Naive thymus-derived CD8-positive, alpha-beta T cell (primary cell): ENCODE measurements at regions not wholly inside any gene's neighbourhood (a gene's known extent, or its start where the extent isn't known, plus 50 kb on each side); places are given as distances from the start of the nearest gene placed in this dataset.
"Not testable (repeated sequence)": the region's sequence is repeated elsewhere in the genome, so short reads cannot be mapped to it uniquely, and the experiment has no call there.

ENCODE experiments used
- ATAC-seq, 2 donors: fragments of 150-1000 bp; cut with Tn5 transposase in 1 of 2; sonication (Bioruptor Pico), chemical (Tn5 transposase) in 1 of 2; 1 replicate in 1 of 2; 2 replicates in 1 of 2; pipeline ENCODE4 v1.10.0; 2021; ENCODE audit warnings: mild to moderate bottlenecking in 2 of 2, moderate library complexity in 2 of 2
- POLR2A ChIA-PET: fragments of 350-600 bp; sonication (Branson Sonifier 250); formaldehyde crosslinking; loops from one replicate; lab custom pipeline; 2021; ENCODE audit warnings: antibody characterized with exemption; lab: Charles Lee
- DNase-seq, 10 donors: peaks; one replicate each; pipeline versions ENCODE4 v3.0.0 to v3.0.0-alpha.2; 2020 to 2022
- H3K27ac Mint-ChIP-seq, 10 donors: one replicate each; pipeline ENCODE4 v1.8.0; 2020 to 2022; ENCODE audit warnings: mild to moderate bottlenecking in 10 of 10, mixed read lengths in 10 of 10, moderate library complexity in 4 of 10, inconsistent platforms in 1 of 10
- H3K27me3 Mint-ChIP-seq, 5 donors: one replicate each; pipeline ENCODE4 v1.8.0; 2021 to 2022; ENCODE audit warnings: mixed read lengths in 5 of 5
- H3K36me3 Mint-ChIP-seq, 3 donors: one replicate each; pipeline ENCODE4 v1.8.0; 2020 to 2022; ENCODE audit warnings: mixed read lengths in 3 of 3, mild to moderate bottlenecking in 2 of 3, inconsistent platforms in 1 of 3
- H3K4me1 Mint-ChIP-seq, 4 donors: one replicate each; pipeline ENCODE4 v1.8.0; 2021 to 2022; ENCODE audit warnings: mixed read lengths in 4 of 4
- H3K4me3 Mint-ChIP-seq, 10 donors: one replicate each; pipeline ENCODE4 v1.8.0; 2020 to 2022; ENCODE audit warnings: mild to moderate bottlenecking in 10 of 10, mixed read lengths in 10 of 10, moderate library complexity in 6 of 10, inconsistent platforms in 1 of 10
- H3K9me3 Mint-ChIP-seq, 9 donors: one replicate each; pipeline ENCODE4 v1.8.0; 2020 to 2022; ENCODE audit warnings: mixed read lengths in 9 of 9, mild to moderate bottlenecking in 3 of 9, inconsistent platforms in 1 of 9, moderate library complexity in 1 of 9

DNA sequence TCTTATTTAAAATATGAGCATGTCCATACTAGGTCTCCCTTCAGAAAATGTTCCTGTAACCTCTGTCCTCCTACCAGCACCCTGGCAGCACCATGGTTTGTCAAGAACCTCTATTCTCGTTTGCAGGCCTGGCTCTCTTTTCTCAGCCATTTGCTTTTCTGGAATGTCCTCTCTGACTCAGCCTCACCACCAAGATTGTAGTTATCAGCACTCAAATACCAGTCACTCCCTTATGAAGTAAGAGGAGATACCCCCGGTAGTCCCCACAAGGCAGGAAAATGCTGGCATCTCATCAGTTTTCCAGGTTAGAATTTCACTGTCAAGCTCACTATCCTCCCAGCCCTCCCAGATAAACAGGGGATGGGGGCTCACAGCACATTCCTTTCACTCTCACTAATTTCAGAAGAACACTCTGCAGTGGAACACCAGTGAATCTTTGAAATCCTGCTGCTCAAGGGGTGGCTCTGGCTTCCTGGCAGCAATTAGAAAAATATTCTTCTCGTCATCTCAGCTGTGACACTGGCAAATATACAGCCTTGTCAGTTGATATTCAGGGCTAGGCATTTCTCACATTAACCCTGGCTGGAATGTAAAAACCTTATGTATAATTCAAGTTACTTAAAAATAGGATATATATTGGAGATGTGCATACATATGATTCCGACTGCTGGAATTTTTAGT is 129.2 kb downstream of the TBX18 start:
- Mint-ChIP-seq H3K36me3 (peaks cover 0 to 9% (median 0%) of the 10 kb centered on the region in 3 donors), H3K4me3 (no peak overlapping the region), H3K4me1 (no peaks in the 10 kb centered on the region), H3K27ac (no peak overlapping the region), H3K9me3 (peaks cover 0 to 17% (median 9%) of the 10 kb centered on the region in 9 donors), H3K27me3 (peaks cover 0 to 4% (median 0%) of the 10 kb centered on the region in 5 donors)
- POLR2A ChIA-PET: no interaction called here
- DNase-seq: no peak
- no peak for ATAC-seq

DNA sequence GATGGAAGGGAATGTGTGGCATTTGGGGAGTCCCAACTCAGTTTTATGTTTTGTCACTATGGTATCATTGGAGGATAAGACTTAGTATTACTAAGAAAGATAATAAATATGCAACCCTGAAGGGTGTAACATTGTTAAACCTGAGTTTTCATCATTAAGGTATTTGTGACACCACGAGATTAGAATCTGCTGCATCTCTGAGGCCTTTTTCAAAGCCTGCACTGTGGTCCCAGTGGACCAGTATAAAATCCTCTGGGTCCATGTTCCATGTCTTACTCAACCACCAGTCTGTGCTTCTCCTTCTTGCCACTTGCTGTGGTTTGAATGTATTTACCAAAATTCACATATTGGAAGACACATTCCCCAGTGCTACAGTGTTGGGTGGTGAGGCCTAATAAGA is 130.6 kb downstream of the TBX18 start:
- POLR2A ChIA-PET: no interaction called here
- Mint-ChIP-seq H3K36me3 (peaks cover 0 to 9% (median 0%) of the 10 kb centered on the region in 3 donors), H3K27me3 (no peaks in the 10 kb centered on the region), H3K9me3 (peaks cover 0 to 17% (median 9%) of the 10 kb centered on the region in 9 donors), H3K27ac (no peak overlapping the region), H3K4me1 (no peaks in the 10 kb centered on the region), H3K4me3 (no peak overlapping the region)
- no peak for DNase-seq
- no peak for ATAC-seq

DNA sequence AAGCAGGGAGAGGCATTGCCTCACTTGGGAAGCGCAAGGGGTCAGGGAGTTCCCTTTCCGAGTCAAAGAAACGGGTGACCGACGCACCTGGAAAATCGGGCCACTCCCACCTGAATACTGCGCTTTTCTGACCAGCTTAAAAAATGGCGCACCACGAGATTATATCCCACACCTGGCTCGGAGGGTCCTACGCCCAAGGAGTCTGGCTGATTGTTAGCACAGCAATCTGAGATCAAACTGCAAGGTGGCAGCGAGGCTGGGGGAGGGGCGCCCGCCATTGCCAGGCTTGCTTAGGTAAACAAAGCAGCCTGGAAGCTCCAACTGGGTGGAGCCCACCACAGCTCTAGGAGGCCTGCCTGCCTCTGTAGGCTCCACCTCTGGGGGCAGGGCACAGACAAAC is 137.9 kb downstream of the TBX18 start:
- Mint-ChIP-seq H3K36me3 (peaks cover 0 to 12% (median 0%) of the 10 kb centered on the region in 3 donors), H3K27me3 (peaks cover 0 to 11% (median 0%) of the 10 kb centered on the region in 5 donors), H3K9me3 (peaks cover 3 to 22% (median 9%) of the 10 kb centered on the region in 9 donors)
- H3K4me3 Mint-ChIP-seq, H3K4me1 Mint-ChIP-seq, DNase-seq, ATAC-seq, POLR2A ChIA-PET, H3K27ac Mint-ChIP-seq: not testable (repeated sequence)

DNA sequence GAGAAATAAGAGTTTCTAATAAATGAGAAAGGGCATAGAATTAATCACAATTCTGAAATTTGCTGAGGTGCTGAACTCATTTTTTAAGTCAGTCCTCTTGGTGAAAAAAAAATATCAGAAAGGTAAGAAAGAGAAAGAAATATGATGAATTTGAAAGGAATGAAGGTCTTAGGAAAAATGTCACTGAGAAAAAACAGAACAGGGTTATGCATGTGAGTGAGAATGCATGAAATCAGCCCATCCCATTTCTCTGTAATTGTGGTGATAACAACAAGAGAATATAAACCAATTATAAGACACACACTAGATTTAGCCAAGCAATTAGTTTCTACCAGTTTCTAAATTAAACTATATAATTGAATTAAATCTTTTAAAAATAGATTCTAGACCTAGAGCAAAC is 138.9 kb downstream of the TBX18 start:
- DNase-seq (no peak), ATAC-seq (no peak)
- H3K9me3 Mint-ChIP-seq: peaks cover 4 to 31% (median 10%) of the 10 kb centered on the region in 9 donors
- peaks cover 0 to 14% (median 0%) of the 10 kb centered on the region in 3 donors for H3K36me3 Mint-ChIP-seq
- peaks cover 0 to 11% (median 0%) of the 10 kb centered on the region in 5 donors for H3K27me3 Mint-ChIP-seq
- POLR2A ChIA-PET: no interaction called here
- no peak overlapping the region for H3K27ac Mint-ChIP-seq
- H3K4me3 Mint-ChIP-seq: no peak overlapping the region
- no peaks in the 10 kb centered on the region for H3K4me1 Mint-ChIP-seq

DNA sequence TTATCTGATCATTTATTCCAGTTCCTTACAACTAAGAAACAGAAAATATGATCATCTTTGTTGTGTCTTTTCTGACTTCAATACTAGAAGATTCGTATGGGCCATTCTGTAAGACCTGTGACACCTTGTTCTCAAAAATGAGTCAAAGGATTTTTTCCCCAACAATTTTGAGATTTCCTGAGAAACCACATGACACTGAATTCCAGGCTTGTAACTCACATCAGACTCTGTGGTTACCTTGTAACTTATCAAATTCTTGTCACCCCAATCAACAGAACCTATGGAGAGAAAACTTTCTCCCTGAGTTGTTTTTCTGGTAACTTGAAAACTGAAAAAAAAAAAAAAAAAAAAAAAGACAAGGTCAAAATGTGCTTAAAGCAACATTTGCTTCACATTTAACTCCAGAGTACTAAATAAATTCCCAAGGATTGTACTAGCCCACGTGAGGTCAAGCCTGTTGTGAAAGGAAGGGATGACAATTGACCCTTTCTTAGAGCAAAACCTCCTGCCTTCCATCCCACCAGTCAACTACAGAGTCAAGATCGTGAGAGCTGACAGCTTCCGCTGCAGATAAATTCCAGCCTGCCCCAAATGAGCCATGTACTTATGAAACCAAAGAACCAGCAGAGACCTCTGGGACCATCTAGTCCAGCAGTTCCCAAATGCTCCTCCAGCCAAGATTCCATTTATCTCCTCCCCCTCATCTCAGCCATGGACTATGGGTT is 140.3 kb downstream of the TBX18 start:
- no peak overlapping the region for H3K4me3 Mint-ChIP-seq
- POLR2A ChIA-PET: no interaction called here
- DNase-seq: no peak

DNA sequence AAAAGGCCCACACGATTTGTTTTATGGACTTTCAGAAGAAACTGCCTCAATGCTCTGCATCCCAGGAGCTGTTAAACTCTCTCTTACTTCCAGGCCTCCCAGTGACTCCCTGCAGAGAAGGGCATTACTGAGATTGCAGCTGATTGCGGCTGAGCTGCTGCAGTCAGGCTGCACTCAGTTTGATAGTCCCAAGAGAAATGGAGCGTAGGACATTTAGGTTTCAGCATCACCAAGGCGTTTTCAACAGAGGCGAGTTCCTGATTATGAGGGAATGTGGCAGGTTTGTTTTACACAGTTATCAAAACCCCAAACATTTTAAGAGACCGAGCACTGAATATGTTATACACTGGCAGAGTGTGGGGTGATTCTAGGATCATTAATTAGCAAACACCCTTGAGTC is 145.6 kb downstream of the TBX18 start:
- POLR2A ChIA-PET: no interaction called here
- Mint-ChIP-seq H3K4me1 (no peaks in the 10 kb centered on the region), H3K36me3 (peaks cover 0 to 11% (median 0%) of the 10 kb centered on the region in 3 donors), H3K27ac (no peak overlapping the region), H3K4me3 (no peak overlapping the region), H3K27me3 (peaks cover 0 to 7% (median 0%) of the 10 kb centered on the region in 5 donors), H3K9me3 (peaks cover 2 to 38% (median 11%) of the 10 kb centered on the region in 9 donors)
- no peak for DNase-seq
- ATAC-seq: no peak

More for the DNA sequence above, 140.3 kb downstream of the TBX18 start:
- no peak for ATAC-seq
- Mint-ChIP-seq H3K36me3 (peaks cover 0 to 16% (median 0%) of the 10 kb centered on the region in 3 donors), H3K27me3 (peaks cover 0 to 11% (median 0%) of the 10 kb centered on the region in 5 donors), H3K27ac (no peak overlapping the region), H3K4me1 (no peaks in the 10 kb centered on the region), H3K9me3 (peaks cover 5 to 39% (median 10%) of the 10 kb centered on the region in 9 donors)

DNA sequence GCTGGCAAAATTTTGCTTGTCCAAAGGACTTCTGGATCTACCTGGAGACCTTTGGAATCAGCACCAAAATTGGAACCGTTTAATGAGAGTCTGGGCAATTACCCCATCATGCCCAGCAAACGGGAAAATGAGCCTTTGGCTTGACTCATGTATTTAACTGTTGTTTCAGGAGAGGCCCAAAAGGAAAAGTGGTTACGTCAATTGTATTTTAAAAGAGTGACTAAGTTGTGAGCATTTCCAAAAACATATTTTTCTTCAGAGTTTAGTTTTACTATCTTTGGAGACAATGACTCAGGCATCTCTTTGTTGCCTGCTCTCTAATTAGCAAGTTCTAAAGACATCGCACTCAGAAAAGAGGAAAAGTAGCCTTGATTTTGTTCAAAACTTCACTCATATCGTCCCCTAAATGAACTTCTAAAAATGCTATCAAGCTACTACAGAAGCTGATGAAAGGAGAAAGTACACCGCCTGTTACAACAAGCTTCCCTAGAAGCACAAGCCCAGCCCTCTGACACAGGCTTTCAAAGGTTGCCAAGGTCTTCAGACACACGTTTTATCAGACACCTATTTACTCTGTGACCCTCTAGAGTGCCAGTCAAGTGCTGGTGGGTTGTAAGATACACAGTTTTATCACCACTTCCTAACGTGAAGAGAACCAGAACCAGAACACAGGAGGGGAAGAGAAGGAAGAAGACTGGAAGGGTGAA is 146.2 kb downstream of the TBX18 start:
- H3K36me3 Mint-ChIP-seq: peaks cover 0 to 11% (median 0%) of the 10 kb centered on the region in 3 donors
- no peak overlapping the region for H3K4me3 Mint-ChIP-seq

DNA sequence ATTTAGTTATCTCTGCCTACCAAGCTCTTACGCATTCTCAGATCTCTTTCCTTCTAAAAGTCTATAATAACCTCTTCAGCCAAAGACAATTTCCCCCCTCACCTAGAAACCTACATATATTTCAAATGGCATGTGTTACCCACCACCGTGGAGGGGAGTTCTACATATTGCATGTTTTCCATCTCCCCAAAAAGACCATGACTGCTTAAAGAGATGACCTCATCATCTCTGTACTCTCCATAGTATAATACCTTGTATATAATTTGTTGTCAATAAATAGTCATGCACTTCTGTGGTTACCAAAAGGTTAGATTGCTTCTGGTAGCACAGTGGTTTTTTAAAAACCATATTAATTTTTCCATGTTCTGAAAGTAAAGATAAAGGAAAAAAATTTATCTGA is 148.4 kb downstream of the TBX18 start:
- no peak overlapping the region for H3K27ac Mint-ChIP-seq
- H3K4me1 Mint-ChIP-seq: no peaks in the 10 kb centered on the region
- H3K9me3 Mint-ChIP-seq: peaks cover 0 to 21% (median 5%) of the 10 kb centered on the region in 9 donors
- POLR2A ChIA-PET: no interaction called here
- no peaks in the 10 kb centered on the region for H3K27me3 Mint-ChIP-seq
- H3K4me3 Mint-ChIP-seq: no peak overlapping the region
- DNase-seq: no peak
- H3K36me3 Mint-ChIP-seq: peaks cover 0 to 5% (median 0%) of the 10 kb centered on the region in 3 donors
- ATAC-seq: no peak

More for the DNA sequence above, 146.2 kb downstream of the TBX18 start:
- no peak for ATAC-seq
- H3K9me3 Mint-ChIP-seq: peaks cover 2 to 38% (median 11%) of the 10 kb centered on the region in 9 donors
- H3K4me1 Mint-ChIP-seq: no peaks in the 10 kb centered on the region
- no peak overlapping the region for H3K27ac Mint-ChIP-seq
- no peak for DNase-seq
- POLR2A ChIA-PET: no interaction called here
- H3K27me3 Mint-ChIP-seq: peaks cover 0 to 7% (median 0%) of the 10 kb centered on the region in 5 donors

DNA sequence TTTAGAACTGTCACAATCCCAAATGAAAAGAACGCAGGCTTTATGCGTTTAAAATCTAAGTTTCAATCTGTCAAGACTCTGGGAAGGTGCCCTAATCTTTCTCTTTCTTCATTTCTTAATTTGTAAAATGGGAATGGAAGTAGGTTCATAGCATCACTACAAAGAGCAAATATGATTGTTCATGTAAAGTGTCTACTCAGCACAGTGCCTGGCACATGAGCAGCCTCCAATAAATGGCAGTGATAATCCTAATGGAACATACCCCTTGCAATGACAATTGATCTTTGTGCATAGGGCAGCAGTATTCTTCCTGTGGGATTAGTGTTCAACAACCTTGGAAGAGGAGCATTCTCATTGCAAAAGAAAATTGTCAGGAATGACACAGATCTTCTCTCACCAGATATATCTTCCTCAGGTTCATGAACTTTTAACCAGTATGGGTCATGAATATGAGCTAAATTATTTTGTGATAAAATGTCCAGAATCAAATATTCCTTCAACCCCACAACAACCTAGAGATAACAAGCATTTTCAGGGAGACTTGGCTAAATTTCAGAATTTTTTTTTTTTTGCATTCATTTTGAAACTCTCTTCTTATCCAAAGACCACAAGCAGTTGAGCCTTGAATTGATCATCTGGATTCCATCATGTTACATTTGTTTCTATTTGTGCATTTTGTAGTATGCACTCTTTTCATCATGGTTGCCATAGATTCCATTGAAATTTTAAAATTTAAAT is 149.1 kb downstream of the TBX18 start:
- H3K27me3 Mint-ChIP-seq: no peaks in the 10 kb centered on the region
- H3K4me3 Mint-ChIP-seq: no peak overlapping the region
- ATAC-seq (no peak), DNase-seq (no peak)
- POLR2A ChIA-PET: no interaction called here
- H3K4me1 Mint-ChIP-seq: no peaks in the 10 kb centered on the region
- H3K9me3 Mint-ChIP-seq: peaks cover 0 to 14% (median 2%) of the 10 kb centered on the region in 9 donors
- H3K27ac Mint-ChIP-seq: no peak overlapping the region
- H3K36me3 Mint-ChIP-seq: no peaks in the 10 kb centered on the region

DNA sequence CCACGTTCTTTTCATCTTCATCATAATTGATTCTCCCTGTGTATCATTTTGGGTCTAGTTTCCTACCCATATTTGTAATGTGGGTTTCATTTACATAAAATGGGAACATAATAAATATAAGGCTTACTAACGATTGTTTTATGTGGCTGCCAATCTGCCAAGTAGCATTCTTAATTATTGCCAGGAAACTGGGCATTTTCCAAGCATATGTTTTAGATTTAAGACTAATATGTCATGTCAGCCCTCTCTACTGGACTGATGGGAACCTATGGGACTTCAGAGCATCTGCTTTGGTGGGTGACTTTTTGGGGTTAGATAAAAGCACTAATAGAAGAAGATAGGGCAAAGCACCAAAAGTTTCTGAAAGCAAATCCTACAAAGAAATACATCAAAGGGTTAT is 157.5 kb downstream of the TBX18 start:
- POLR2A ChIA-PET: no interaction called here
- Mint-ChIP-seq H3K4me1 (no peaks in the 10 kb centered on the region), H3K36me3 (no peaks in the 10 kb centered on the region), H3K27me3 (no peaks in the 10 kb centered on the region), H3K4me3 (no peak overlapping the region), H3K27ac (no peak overlapping the region), H3K9me3 (peaks cover 0 to 5% (median 0%) of the 10 kb centered on the region in 9 donors)
- DNase-seq (no peak), ATAC-seq (no peak)

DNA sequence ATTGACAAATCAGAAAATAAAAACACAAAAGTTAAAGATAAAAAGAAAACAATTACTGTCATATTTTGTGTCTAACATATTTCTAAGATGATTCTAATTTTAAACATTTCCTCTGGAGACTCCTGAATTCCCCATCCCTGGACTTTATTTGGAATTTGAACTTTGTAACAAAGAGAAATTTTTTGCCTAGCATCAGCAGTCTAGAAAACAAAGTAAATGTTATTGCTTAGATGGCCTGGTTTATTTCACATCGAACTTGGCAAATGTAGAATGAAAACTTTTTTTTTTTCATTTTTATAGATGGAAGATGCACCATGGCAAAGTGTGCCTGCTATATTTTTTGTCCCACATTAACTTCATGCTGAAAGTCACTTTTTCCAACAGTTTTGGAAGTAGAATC is 159.1 kb downstream of the TBX18 start:
- Mint-ChIP-seq H3K36me3 (no peaks in the 10 kb centered on the region), H3K9me3 (peaks cover 0 to 5% (median 2%) of the 10 kb centered on the region in 9 donors), H3K4me3 (no peak overlapping the region), H3K27me3 (no peaks in the 10 kb centered on the region), H3K27ac (no peak overlapping the region), H3K4me1 (no peaks in the 10 kb centered on the region)
- no peak for DNase-seq
- no peak for ATAC-seq
- POLR2A ChIA-PET: no interaction called here

DNA sequence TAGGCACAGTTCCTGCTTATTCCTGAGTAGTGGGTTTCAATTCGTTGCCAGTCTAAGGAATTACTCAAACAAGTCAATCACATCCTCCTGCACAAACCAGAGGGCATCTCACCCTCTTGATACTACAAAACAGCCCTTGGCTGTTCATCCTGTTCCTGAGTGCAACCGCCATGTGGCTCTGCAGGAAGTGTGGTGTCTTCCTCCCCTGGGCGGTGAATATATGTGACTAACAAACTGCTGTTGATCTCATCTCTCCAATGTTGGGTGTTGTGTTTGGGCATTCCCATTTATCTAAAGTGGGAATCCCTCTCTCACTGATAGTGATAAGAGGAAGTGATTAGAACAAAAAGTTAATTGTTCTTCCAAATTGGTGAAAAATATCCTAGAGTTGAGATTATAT is 163.0 kb downstream of the TBX18 start:
- Mint-ChIP-seq H3K27me3 (peaks cover 0 to 3% (median 0%) of the 10 kb centered on the region in 5 donors), H3K4me3 (no peak overlapping the region), H3K27ac (no peak overlapping the region), H3K4me1 (no peaks in the 10 kb centered on the region), H3K36me3 (no peaks in the 10 kb centered on the region), H3K9me3 (peaks cover 0 to 8% (median 2%) of the 10 kb centered on the region in 9 donors)
- POLR2A ChIA-PET: no interaction called here
- ATAC-seq (no peak), DNase-seq (no peak)
